ENCODE measurements at regions not wholly inside any gene's neighbourhood (a gene's known extent, or its start where the extent isn't known, plus 50 kb on each side); places are given as distances from the start of the nearest gene placed in this dataset.

DNA sequence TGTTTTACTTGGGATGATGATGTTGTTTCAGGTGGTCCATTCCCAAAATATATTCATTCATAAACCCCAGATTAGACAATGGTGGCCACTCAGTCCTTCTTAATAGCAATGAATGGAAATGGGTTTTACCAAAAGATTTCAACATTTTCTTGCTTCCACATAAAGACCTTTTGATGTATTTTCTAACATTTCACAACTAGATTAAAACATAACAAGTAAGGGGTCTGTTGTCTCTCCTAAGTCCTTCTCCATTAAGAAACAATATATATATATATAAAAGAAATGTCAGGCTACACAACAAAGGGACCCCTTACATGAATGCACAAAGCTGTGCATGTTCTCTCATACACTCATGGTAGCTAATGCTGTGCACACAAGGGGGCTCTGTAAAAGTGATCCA is 176.4 kb downstream of the ANXA2 start:
- TF ChIP-seq, protein P1, sequence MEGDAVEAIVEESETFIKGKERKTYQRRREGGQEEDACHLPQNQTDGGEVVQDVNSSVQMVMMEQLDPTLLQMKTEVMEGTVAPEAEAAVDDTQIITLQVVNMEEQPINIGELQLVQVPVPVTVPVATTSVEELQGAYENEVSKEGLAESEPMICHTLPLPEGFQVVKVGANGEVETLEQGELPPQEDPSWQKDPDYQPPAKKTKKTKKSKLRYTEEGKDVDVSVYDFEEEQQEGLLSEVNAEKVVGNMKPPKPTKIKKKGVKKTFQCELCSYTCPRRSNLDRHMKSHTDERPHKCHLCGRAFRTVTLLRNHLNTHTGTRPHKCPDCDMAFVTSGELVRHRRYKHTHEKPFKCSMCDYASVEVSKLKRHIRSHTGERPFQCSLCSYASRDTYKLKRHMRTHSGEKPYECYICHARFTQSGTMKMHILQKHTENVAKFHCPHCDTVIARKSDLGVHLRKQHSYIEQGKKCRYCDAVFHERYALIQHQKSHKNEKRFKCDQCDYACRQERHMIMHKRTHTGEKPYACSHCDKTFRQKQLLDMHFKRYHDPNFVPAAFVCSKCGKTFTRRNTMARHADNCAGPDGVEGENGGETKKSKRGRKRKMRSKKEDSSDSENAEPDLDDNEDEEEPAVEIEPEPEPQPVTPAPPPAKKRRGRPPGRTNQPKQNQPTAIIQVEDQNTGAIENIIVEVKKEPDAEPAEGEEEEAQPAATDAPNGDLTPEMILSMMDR (IDR thresholded peaks at IDR 0.05; ENCODE audit: extremely low read depth in 1 of 2, insufficient read depth in 1 of 2, low read depth in 1 of 2, low read length in 2 of 2) = no peak
- TF ChIP-seq, protein P2, sequence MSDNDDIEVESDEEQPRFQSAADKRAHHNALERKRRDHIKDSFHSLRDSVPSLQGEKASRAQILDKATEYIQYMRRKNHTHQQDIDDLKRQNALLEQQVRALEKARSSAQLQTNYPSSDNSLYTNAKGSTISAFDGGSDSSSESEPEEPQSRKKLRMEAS (IDR thresholded peaks at IDR 0.05; ENCODE audit: insufficient read depth, insufficient read length) = no peak
- TF ChIP-seq EZH2 (IDR thresholded peaks at IDR 0.05; ENCODE audit: borderline replicate concordance, low read depth, low read length, severe bottlenecking) (no peak), GATA2 (IDR thresholded peaks at IDR 0.05; ENCODE audit: insufficient read depth, insufficient read length, low read depth, low read length) (no peak), MYC (IDR thresholded peaks at IDR 0.05; ENCODE audit: low read depth, low read length) (no peak), POLR2A (IDR thresholded peaks at IDR 0.05; ENCODE audit: low read depth, low read length) (no peak)
